ENCODE measurements at regions not wholly inside any gene's neighbourhood (a gene's known extent, or its start where the extent isn't known, plus 50 kb on each side); places are given as distances from the start of the nearest gene placed in this dataset.

- TF ChIP-seq MAX (CRISPR knock-in tag; IDR thresholded peaks at IDR 0.05) = no peak
- TF ChIP-seq NR2C2 (CRISPR knock-in tag; IDR thresholded peaks at IDR 0.05) = no peak
- TF ChIP-seq, protein P1, sequence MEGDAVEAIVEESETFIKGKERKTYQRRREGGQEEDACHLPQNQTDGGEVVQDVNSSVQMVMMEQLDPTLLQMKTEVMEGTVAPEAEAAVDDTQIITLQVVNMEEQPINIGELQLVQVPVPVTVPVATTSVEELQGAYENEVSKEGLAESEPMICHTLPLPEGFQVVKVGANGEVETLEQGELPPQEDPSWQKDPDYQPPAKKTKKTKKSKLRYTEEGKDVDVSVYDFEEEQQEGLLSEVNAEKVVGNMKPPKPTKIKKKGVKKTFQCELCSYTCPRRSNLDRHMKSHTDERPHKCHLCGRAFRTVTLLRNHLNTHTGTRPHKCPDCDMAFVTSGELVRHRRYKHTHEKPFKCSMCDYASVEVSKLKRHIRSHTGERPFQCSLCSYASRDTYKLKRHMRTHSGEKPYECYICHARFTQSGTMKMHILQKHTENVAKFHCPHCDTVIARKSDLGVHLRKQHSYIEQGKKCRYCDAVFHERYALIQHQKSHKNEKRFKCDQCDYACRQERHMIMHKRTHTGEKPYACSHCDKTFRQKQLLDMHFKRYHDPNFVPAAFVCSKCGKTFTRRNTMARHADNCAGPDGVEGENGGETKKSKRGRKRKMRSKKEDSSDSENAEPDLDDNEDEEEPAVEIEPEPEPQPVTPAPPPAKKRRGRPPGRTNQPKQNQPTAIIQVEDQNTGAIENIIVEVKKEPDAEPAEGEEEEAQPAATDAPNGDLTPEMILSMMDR (IDR thresholded peaks at IDR 0.05) = no peak
- TF ChIP-seq, protein P2, sequence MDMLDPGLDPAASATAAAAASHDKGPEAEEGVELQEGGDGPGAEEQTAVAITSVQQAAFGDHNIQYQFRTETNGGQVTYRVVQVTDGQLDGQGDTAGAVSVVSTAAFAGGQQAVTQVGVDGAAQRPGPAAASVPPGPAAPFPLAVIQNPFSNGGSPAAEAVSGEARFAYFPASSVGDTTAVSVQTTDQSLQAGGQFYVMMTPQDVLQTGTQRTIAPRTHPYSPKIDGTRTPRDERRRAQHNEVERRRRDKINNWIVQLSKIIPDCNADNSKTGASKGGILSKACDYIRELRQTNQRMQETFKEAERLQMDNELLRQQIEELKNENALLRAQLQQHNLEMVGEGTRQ (CRISPR knock-in tag; IDR thresholded peaks at IDR 0.05) = no peak
- no peak for TF ChIP-seq USF1 (CRISPR knock-in tag; IDR thresholded peaks at IDR 0.05)
- no peak for TF ChIP-seq NFYB (CRISPR knock-in tag; conservative IDR thresholded peaks at IDR 0.05; ENCODE audit: low read depth)
- TF ChIP-seq ZSCAN18 (CRISPR knock-in tag; IDR thresholded peaks at IDR 0.05) = no peak
- TF ChIP-seq ZNF232 (CRISPR knock-in tag; IDR thresholded peaks at IDR 0.05) = no peak
Observed at GRCh38 chr11:121933294-121933693, 182.7 kb downstream of the BLID start.
